ENCODE measurements at regions not wholly inside any gene's neighbourhood (a gene's known extent, or its start where the extent isn't known, plus 50 kb on each side); places are given as distances from the start of the nearest gene placed in this dataset.

DNA sequence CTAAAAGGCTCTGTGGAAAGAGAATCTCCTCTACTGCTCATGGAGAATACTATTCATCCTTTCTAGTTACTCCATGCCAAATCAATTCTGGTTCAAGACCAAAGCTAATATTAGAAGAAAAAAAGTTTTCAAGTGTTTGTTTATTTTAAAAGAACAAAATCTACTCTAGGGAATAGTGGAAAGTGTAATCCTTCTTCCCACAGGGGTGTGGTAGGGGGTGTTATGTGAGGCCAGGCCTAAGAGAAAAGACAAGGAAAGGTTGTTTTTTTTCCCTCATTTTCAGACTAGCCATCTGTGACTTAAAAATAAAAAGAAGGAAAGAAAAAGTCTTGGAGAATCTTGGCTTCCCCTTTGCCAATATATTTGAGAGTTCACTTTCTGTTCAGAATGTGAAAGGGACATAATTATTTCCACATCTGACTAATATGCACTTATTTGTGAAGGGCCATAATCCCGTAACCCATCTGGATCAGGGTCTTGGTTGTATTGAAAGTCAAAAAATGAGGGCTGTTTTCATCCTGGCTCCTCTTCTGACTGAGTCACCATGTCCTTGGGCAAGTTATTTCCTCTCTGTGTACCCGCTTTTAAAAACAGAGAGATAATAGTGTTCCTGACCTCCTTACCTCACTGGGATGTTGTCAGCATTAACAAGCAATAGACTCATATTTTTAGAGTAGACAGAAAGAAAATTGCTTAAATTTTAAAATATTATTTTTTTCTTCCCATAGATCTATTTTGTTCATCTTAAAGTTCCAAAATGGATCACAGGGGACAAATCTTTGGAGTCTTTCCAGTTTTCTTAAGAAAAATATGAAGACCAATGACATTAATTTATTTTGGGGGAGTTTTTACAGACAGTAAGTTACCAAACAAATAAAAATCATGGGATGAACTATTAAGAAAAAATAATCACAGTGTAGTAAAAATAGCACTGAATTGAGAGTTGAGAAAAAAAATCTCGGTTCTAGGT, 233.7 kb downstream of the IBTK start:
- no peak for DNase-seq (ENCODE audit: low spot score)

DNA sequence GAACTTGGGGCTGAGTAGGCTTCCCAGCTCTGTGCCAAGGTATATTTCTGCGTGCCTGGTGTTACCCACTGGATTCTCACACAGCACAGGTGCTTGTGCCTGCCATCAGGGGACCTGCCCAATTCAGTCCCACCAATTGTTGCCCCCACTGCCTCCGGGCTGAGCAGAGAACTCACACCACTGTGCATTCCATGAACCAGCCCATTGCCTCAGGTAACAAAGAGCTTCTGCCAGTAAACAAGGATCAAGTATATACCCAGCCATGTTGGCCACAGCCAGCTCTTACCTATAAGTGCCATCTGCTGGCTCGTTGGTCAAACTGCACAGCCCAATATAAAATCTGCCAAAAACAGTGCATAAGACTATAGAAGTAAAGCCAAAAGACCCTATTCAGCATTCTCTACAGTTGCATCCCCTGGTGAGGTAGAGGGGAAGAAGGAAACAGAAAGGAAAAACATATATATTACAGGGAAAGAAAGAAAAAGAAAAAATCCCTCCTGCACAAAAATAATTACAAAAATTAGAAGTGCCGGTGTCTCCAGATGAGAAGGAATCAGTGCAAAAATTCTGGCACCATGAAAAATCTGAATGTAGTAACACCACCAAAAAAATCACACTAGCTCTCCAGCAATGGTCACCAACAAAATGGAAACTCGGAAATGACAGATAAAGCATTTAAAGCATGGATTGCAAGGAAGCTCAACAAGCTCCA, 241.4 kb downstream of the IBTK start:
- peak; percentile 57 for DNase-seq (ENCODE audit: low spot score)

DNA sequence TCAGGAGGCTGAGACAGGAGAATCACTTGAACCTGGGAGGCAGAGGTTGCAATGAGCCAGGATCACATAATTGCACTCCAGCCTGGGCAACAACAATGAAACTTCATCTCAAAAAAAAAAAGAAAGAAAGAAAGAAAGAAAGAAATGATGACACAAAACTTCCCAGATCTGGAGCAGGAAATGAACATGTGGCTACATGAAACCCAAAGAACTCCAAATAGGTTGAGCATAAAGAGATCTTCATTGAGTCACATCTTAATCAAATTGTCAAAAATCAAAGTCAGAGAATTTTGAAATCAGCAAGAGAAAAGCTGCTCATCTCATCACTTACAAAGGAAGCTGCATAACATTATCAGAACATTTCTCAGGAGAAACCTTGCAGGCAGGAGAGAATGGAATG, 247.0 kb downstream of the IBTK start:
- DNase-seq (ENCODE audit: low spot score): no peak

DNA sequence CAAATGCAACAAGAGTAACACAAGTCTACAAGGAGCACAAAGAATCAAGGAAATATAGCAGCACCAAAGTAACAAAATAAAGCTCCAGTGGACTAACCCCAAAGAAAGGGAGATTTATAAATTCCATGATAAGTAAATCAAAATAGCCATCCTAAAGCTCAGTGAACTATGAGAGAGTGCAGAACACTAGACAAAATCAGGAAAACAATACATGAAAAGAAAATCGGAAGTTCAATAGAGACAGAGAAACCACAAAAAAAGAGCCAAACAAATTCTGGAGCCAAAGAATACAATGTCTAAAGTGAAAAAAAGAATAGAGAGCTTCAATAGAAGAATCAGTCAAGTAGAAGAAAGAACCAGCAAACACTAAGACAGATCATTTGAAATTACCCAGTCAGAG, 247.3 kb upstream of the TENT5A start:
- no peak for DNase-seq (ENCODE audit: low spot score)

DNA sequence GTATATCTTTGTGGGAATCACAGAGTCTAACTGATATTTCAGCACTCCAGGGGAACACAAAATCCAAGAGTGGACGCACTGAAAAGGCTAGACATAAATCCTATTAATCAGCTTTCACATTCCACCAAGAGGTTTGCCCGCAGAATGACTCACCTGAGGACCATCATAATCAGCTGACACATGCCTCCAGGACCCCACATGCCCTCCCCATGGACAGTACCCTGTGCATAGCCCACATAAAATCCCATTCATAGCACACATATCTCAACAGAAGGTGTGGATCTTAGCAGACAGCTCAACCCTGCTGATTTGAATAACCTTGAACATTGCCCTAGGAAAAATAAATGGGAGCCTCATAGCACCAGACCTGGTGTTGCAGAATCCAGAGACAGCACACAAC, 246.8 kb upstream of the TENT5A start:
- DNase-seq (ENCODE audit: low spot score): no peak

DNA sequence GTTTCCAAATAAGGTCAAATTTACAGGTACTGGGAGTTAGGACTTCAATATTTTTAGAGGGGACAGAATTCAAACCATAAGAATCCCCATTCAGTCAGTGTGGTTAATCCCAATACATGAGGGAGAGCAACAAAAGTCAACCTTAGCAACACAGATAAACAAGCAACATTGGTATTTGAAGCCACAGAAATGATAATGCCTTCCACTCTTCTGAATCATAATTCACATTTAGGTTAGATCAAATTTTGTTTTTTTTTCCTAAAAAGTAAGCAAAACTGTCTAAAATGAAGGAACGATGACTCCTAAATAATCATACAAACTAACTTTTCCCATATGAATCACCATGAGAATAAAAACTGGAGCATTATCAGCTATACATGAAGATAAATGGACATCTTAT, 246.0 kb upstream of the TENT5A start:
- DNase-seq (ENCODE audit: low spot score): no peak

DNA sequence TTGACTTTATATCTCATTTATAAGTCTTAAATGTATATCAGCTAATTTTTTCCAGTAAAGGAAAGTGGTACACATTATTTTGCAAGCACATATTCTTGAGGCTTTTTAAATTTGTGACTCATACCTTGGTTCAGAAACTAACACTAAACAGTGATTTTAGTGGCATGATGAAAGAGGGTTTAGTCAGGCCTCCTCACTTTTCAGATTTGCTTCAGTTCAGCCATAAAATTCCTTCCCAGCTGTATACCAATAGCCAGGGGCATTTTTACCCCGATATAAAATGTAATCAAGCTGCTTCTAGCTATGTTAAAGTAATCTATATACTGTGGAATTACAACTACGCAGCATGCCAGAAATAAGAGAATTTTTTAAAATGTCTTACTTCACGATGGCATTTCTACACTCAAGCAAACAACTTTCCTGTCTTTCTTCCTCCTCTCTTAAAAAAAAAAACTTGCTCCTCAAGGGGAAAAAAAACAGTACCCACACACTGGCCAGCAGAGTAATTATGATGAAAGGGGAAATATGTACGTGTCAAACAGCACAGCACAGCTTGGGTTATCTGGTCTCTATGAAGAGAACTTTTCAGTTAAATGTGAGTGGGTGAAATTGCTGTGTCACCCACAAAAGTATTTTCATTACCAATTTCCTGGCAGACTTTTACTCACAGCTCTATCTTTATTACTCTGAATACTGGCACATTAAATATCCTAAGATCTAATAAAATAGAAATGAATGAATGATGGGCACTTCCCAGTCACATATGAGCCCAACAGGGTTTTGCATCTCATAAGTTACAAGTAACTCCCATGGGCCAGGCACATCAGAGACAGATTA, 244.8 kb upstream of the TENT5A start:
- DNase-seq (ENCODE audit: low spot score): peak; percentile 19

DNA sequence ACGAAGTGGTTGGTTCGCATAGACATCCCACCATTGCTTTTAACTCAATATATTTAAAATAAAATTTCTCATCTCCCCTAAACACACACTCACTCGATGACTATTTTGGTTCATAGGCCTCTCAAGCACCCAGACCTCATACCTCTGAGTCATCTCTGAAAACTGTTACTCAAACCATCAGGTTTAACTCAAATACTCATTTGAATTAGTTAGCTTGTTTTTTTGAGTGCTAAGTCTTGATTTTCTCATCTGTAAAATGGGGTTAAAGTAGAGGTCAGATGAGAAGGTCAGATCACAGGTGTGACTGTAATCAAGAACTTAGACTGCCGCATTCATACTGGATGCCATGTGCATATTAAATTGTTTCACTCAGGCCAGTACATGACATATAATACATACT, 243.9 kb upstream of the TENT5A start:
- DNase-seq (ENCODE audit: low spot score): peak; percentile 59

DNA sequence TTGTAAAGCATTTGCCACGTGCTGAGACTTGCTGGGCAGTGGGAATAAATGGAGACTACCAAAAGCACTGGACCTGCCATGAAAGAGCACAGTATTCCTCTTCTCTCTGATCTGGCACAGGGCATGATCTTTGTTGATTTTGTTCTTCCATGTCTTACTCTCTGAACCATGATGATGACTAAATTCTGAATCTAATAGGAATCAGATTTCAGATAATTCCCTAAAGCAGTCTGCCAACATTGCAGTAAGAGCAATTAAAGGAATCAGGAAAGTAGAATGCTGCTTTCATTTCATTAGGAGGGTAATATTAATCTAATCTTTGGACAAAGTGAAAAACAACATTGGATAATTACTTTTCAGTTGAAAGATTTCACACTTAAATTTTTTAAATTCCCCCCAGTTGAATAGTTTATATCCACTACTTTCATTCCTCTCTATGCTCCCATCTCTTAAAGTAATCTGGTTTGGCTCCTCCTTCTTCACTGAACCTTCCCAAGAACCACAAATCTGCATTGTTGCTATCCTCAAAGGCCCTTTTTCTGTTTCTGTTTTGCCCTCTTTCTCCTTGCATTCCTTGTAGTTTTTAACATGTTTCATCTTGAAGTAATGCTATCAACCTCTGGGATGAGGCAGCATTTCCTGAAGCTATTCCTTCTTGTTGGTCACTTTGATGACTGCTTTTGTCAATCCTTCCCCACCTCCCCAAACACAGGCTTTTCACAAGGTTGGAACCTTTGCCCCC, 243.2 kb upstream of the TENT5A start:
- DNase-seq (ENCODE audit: low spot score): no peak

DNA sequence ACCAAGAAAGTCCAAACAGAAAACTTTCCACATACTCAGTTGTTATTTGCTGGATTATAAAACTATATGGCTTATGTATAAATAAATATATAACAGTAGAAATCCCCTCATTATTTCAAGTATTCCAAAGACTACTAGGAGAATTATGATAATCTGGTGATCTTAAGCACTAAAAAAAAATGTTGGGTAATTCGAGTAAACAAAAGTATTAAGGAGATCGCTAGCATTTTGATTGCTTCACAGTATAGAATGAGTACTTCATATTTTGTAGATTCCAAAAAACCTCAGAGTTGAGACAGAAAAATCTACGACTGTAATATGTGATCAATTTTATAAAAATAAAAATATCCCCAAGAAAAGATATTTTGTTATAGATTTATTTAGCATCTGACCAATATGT, 236.4 kb upstream of the TENT5A start:
- no peak for DNase-seq (ENCODE audit: low spot score)

DNA sequence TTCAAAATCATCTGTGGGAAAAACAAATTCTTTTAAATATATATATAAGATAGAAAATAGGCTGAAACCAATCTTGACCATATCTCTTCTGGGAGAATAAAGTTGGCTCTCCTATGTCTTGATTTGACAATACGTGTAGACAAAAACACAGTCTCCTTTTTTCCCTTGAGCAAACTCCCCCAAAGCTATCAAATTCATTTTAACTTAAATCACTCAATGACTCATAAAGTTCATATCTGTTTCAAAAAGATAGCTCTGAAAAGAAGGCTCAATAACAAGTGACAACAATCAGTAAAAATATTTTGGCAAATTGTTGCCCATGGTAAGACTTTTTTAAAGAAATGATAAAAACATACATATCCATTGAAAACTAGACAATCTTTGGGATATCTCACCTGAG, 236.0 kb upstream of the TENT5A start:
- DNase-seq (ENCODE audit: low spot score): no peak

DNA sequence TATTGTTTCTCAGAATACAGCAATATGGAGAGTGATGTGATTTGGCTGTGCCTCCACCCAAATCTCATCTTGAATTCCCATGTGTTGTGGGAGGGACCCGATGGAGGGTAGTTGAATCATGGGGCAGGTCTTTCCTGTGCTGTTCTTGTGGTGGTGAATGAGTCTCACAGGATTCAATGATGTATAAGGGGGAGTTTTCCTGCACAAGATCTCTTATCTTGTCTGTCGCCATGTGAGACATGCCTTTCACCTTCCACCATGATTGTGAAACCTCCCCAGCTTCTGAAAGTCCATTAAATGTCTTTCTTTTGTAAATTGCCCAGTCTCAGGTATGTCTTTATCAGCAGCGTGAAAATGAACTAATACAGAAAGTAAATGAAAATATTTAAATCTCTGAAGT, 234.8 kb upstream of the TENT5A start:
- no peak for DNase-seq (ENCODE audit: low spot score)

DNA sequence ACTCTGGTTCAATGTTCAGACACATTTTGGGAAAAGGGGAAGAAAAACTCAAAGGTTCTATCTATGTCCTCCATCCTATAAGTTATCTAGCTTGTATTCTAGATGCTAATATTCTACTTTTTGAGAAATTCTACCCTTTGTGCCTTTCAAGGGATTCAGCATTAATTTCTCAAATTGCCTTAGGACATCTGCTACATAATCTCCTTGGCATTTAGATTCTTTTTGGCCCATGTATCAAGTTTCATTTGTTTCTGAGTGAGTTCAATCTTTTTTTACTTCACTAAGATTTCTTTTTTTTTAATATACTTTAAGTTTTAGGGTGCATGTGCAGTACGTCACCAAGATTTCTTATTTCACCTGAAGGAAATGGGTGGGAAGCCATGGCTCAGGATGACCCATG, 232.7 kb upstream of the TENT5A start:
- DNase-seq (ENCODE audit: low spot score): no peak

DNA sequence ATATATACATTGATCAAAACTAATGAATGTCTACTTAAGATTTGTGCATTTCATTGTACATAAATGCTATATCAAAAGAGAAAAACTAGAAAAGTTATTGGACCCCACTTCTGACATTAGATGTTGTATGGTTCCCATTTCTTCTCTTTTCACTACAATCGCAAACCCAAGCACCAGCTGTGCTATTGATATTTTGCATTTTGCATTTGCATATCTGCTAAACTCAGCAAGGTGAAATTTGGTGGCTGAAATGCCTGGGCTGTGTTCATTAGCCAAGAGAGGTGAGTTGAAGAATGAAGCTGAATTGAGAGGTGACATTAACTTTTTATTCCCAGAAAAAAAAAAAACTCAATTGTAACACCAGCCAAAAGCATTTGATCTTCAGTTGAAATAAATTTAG, 232.1 kb upstream of the TENT5A start:
- no peak for DNase-seq (ENCODE audit: low spot score)

DNA sequence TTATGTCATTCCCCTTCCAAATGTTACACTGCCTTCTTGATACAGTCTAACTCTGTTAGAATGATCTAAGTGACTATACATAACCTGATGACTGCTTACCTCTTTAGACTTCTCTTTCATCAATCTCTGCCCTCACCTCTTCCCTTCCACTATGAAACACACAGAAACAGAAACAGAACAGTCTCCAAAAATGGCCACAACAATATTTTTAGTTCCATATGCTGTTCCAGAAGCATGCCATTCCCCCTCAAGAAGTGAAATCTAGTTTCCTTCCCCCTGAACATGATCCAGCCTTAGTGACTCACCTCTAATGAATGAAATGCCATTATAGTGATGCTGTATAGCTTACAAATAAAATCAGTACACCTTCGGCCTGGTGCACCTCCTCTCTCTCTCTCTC, 229.3 kb upstream of the TENT5A start:
- DNase-seq (ENCODE audit: low spot score): peak; percentile 16

DNA sequence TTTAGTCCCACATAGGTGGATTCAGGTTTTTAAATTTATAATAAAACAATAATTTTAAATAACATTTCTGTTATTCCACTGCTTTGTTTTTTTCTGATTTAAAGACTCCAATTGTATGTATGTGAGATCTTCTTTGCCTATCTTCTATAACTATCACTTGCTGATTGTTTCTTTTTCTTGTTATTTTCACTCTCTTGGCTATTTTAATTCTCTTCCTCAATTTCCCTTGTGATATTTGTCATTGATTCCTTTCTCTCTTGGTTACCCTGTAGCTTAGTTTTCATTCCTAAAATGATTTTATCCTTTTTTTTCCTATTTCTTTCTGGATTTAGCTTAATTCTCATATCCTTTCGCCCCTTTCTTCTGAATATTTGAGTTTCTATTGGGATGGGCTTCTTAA, 227.3 kb upstream of the TENT5A start:
- DNase-seq (ENCODE audit: low spot score): no peak

DNA sequence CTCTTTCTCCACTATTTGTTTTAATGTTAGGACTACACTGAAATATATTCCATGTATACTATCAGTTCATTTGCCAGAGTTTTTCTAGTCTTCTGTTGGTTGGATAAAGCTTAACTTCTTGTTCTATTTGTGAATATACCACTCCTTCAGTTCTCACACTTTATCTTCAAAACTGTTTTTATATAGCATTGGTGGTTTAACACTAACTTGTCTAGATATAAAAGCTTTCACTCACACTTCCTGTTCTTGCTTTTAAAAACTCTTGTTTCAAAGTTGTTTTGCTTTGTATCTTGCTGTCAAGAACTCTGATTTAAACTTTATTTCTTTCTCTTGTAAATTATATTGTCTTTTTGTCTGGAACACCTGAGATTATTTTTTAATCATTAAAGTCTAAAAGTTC, 226.8 kb upstream of the TENT5A start:
- no peak for DNase-seq (ENCODE audit: low spot score)

DNA sequence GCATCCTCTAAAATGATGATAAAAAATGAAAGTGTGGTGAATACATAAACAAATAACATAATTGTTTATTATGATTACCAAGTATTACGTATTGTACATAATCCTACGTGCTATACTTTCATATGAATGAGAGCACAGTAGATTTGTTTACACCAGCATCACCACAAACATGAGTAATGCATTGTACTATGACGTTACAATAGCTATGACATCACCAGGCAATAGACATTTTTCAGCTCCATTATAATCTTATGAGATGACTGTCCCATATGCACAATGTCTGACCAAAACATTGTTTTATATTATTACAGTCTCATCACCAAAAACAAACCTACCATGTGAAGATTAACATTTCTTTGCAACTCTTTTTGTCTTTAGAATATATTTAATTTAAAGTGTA, 225.7 kb upstream of the TENT5A start:
- DNase-seq (ENCODE audit: low spot score): no peak

DNA sequence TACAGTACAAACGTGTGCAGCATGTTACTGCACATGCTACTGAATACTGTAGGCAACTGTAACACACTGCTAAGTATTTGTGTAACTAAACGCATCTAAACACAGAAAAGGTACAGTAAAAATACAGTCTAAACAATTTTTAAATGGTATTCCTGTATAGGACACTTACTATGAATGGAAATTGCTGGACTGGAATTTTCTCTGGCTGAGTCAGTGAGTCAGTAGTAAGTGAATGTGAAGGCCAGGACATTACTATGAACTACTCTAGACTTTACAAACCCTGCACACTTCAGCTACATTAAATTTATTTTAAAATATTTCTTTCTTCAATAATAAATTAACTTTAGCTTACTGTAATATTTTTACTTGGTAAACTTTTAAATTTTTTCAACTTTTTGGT, 225.0 kb upstream of the TENT5A start:
- DNase-seq (ENCODE audit: low spot score): no peak

DNA sequence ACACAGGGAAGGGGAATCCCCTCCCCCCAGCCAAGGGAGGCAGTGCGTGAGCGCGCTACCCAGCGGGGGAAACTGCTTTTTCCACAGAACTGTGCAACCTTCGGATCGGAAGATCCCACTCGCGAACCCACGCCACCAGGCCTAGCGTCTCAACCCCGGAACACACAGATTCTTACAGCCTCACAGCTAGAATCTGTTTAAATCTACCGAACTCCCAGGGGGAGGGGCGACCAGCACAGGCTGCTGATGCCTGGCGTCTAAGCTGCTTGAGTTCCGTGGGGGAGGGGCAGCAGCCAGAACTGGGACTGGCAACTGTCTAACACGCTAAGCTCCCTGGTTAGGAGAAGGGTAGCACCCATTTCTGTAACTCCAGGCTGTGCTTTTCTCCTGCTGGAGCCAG, 217.3 kb upstream of the TENT5A start:
- no peak for DNase-seq (ENCODE audit: low spot score)

DNA sequence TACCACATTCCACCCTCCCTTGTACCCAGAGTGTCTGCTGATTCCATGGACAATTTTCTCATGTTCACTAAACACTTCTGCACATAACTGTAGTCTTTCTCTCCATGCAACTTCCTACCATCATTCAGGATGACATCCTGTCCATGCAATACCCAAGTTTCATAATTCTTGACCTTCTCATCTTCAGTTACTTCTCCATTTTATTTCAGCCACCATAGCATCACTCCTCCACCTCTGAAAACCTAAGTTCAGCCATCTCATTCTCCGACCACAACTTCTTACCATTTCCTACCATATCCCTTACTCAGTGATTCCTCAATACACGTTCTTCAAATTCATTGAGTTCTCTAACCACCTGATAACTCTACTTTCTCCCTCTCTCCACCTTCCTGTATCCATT, 216.5 kb upstream of the TENT5A start:
- no peak for DNase-seq (ENCODE audit: low spot score)

DNA sequence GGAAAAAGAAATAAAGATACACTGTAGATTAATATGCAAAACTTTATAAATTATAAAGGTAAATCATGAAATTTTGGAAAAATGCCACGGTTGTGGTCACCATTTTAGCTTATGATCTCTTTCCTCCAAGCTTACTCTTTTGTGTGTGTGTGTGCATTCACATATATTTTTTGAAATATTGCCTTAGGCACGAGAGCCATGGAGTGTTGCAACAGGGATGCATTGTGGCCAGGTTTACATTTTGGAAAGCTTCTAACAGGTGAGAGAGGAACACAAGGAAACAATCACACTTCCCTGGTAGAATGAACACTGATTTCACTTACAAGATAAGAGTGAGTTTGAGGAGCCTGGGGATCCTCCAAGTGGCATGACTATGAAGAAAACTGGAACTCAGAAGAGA, 214.5 kb upstream of the TENT5A start:
- no peak for DNase-seq (ENCODE audit: low spot score)
